DOHH2 (cell line): ENCODE measurements at regions not wholly inside any gene's neighbourhood (a gene's known extent, or its start where the extent isn't known, plus 50 kb on each side); places are given as distances from the start of the nearest gene placed in this dataset.

Experiments used
- EZH2phosphoT487 ChIP-seq: fragments of 200-600 bp; sonication (generic); IDR thresholded peaks from 2 replicates; pipeline ENCODE4 v1.6.1; 2017; ENCODE audit warnings: borderline replicate concordance, mild to moderate bottlenecking, antibody characterized with exemption, low read length, moderate library complexity, mixed read lengths
- TF ChIP-seq, protein P1 (sequence below): fragments of 200-600 bp; sonication (generic); IDR thresholded peaks from one replicate; pipeline ENCODE4 v1.5.1; 2014; ENCODE audit warnings: antibody characterized with exemption, mild to moderate bottlenecking, low read depth, low read length; ENCODE audit not compliant: poor library complexity, severe bottlenecking

DNA sequence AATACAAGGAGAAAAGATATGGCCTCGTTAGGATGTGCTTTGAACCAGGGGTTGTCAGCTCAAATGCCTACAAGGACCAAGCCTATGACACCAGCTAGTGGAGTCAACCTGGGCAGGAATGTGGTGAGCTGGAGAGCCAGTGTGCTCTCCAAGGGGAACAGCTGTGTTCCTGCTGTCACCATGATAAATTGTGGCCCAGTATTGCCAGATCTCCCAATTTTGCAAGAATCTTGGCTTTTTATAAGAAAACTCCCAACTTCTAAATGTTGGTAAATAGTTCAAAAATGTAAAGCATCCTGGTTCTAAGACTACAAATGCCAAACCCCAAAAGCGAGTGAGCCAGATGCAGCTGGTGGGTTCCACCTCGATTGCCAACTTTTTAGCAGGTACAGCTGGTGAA is 391.1 kb downstream of the PLPP3 start:
- TF ChIP-seq, protein P1, sequence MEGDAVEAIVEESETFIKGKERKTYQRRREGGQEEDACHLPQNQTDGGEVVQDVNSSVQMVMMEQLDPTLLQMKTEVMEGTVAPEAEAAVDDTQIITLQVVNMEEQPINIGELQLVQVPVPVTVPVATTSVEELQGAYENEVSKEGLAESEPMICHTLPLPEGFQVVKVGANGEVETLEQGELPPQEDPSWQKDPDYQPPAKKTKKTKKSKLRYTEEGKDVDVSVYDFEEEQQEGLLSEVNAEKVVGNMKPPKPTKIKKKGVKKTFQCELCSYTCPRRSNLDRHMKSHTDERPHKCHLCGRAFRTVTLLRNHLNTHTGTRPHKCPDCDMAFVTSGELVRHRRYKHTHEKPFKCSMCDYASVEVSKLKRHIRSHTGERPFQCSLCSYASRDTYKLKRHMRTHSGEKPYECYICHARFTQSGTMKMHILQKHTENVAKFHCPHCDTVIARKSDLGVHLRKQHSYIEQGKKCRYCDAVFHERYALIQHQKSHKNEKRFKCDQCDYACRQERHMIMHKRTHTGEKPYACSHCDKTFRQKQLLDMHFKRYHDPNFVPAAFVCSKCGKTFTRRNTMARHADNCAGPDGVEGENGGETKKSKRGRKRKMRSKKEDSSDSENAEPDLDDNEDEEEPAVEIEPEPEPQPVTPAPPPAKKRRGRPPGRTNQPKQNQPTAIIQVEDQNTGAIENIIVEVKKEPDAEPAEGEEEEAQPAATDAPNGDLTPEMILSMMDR = no peak
- TF ChIP-seq EZH2phosphoT487 = no peak
